HPDE6-E6E7 (cell line): ENCODE measurements at regions not wholly inside any gene's neighbourhood (a gene's known extent, or its start where the extent isn't known, plus 50 kb on each side); places are given as distances from the start of the nearest gene placed in this dataset.
"Not testable (repeated sequence)": the region's sequence is repeated elsewhere in the genome, so short reads cannot be mapped to it uniquely, and the experiment has no call there.

ENCODE experiments used
- DNase-seq: peaks from one replicate; pipeline ENCODE4 v3.0.0; 2011; ENCODE audit warnings: missing footprints; ENCODE audit errors: extremely low spot score

DNA sequence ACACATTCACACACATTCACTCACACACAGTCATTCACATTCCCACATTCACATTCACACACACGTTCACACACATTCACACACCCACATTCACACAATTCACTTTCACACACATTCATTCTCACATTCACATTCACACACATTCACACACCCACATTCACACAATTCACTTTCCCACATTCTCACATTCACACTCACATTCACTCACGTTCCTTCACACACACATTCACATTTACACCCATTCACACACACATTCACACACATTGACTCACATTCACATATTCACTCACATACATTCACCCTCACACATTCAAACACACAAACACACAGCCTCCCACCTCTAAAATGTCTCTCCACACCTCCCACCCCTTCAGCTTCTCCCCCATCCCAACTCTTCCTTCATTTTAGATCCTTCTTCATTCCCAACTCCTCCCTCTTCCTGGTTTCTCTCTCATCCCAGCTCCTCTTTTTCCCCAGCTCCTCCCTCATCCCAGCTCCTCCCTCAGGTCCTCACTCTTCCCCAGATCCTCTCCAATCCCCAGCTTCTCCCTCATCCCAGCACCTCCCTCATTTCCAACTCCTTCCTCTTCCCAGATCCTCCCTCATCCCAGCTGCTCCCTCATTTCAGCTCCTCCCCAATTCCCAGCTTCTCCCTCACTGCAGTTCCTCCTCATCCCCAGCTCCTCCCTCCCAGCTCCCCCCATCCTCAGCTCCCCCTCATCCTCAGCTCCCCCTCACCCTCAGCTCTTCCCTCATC, 111.0 kb downstream of the FAM53A start:
- no peak for DNase-seq

GRCh38 chr4:1572521-1572920, 111.6 kb downstream of the FAM53A start:
- DNase-seq: no peak

DNA sequence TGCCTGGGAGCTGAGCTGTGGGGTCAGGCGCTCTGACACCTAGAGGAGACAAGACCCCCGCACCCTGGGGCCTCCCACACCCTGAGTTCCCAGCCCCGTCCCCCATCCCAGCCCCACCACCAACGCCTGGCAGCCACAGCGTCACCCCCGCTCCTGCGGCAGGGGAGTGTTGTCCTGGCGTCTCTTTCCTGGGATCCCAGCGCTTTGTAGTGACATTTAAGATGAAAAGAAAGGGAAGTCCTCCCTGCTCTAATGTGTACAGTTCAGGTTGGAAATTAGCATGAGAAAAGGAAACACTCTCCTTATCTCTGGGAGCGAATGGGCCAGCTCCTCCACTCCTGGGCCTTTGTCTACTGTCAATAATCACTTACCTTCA, 112.1 kb downstream of the FAM53A start:
- DNase-seq: no peak

DNA sequence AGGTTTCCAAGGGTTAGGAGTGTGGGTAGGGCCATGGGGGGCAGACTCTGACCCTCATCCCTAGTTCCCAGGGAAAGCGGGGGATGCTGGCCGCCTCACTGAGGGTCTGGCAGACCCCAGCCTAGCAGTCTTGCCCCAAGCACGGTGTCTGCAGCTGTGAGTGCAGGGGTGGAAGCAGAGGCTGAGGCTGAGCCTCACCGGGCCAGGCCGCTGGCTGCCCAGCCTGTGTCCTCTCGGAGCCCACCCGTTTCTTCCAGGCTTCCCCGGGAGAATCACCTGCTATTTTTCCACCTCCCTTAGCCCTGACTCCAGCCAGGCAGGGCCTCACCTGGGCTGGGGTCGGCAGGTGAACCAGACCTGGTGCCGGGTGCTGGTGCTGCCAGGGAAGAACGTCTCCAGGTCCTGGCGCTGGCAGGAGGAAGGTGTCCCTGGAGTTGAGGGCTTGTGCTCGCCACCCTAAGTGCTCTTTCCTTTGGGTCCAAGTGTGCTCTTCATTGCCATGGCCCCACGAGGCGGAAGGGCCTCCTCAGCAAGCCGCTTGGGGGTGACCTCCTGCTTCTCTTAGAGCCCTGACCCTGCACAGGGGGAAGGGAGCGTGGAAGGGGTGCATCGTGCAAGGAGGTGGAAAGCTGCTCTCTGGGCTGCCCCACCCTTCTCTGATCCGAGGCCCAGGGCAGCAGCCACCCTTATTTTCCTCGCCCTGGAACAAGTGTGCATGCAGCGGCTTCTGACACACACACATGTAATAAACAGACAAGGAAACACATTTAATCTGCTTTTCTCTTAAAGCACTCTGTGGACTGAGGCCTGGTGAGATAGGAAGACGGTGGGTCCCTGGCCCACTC, 112.7 kb downstream of the FAM53A start:
- no peak for DNase-seq

DNA sequence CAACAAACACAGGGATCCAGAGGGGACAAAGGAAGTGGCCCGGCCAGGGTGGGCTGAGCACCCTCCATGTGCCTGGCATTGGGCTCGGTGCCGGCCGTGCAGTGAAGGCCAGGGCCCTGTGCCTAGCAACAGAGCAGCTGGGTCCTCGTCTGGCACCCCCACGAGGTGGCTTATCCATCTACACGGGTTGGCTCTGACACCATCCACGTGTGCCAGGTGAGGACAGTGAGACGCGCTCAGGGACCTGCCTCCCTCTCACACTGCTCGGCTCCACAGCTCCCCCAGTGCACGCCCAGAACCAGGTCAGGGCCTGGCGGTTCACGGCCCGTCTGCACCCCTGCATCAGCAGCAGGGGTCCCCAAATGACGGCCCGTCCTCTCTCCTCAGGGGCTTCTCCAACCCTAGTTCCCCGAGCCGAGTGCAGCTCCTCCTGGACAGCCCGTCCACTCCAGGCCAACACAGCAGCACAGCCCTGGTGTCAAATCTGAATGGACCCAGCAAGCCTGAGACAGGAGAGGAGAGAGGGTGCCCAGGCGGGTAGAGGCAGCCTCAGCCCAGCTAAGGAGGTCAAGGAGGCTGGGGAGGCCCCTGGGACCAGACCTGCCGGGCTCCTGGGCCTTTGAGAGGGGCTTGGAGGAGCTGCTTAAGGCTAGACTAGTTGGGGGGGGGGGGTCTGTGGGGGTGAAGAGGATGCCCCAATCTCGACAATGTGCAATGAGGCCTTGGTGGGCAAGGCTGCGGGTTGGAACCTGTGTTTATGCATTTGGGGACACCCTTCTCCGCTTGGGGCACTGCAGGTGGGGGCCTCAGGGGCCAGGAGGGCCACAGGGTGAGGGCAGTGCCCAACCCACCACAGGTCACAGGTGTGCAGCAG, 113.6 kb downstream of the FAM53A start:
- DNase-seq: no peak

- no peak for DNase-seq
Measured at GRCh38 chr4:1569461-1570151, 114.5 kb downstream of the FAM53A start.

DNA sequence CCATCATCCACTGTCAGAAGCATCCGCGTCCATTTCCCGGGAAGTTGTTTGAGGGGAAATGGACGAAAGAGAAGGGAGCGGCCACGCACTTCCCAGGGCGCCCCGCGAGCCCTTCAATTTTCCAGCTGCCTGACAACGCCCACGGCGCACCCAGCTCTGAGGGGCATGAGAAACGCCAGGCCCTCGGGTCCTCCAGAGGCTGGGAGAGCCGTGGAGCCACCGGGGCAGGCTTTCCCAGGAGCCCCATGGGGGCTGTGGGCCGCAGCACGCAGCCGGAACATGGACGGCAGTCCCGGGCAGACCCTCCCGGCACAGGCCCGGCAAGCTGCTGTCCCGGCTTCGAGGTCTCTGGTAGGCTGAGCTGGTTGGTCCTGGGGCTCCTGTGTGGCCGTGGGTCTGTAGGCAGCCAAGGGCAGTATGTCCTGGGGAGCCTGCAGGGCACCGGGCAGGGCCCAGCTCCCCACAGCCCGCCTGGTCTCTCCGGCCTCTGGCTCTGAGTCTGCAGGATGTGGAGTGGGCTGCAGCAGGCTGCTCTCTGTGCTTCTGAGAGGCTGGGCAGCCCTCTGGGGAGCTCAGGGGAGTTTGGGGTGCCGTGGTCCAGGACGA, 115.2 kb downstream of the FAM53A start:
- DNase-seq: no peak

DNA sequence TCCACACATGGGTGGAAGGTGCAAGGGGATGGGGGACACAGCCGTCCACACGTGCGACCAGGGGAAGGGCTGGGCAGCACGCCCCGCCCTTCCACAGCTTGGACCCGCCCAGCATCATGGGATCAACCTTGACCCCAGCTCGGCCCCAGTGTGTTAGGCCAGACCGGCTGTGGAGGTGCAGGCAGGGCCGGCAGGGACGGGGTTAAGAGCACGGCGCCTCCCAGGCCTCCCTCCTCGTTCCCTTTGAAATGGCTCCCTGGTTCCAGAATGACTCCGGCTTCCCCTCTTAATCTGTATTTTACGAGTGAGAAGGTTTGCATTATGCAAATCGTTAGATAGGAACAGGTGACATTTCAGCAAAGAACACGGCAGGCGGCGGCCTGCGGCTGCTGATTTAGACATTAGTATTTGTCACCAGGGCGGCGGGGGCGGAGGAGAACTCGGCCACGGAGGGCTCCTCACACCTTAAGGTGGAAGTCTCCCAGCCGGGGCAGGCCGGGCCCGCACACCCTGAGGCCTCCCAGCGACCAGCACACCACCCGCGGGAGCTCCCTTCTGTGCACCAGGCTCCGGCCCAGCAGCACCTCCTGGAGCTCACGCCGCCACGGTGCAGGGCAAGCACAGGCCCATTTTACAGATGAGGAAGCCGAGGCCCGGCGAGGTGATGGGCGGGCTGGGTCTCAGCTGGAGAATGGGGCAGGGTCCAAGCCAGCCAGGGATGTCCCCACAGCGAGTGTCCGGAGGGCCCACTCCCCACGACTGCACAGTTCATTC, 116.1 kb downstream of the FAM53A start:
- DNase-seq: no peak

DNA sequence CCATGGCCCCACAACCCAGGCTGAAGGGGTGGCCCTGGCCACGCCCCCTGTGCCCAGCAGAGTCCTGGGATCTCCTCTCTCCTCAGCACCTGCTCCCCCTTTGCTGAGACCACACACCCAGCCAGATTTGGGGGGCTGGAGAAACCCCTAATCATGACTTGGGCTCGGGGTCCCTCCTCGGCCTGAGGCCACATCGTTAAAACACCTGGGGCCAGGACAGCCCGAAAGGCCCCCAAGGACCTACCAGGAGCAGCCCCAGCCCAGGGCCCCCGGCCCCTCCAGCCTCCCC, 116.7 kb downstream of the FAM53A start:
- no peak for DNase-seq

GRCh38 chr4:1566838-1567518, 117.1 kb downstream of the FAM53A start:
- no peak for DNase-seq

DNA sequence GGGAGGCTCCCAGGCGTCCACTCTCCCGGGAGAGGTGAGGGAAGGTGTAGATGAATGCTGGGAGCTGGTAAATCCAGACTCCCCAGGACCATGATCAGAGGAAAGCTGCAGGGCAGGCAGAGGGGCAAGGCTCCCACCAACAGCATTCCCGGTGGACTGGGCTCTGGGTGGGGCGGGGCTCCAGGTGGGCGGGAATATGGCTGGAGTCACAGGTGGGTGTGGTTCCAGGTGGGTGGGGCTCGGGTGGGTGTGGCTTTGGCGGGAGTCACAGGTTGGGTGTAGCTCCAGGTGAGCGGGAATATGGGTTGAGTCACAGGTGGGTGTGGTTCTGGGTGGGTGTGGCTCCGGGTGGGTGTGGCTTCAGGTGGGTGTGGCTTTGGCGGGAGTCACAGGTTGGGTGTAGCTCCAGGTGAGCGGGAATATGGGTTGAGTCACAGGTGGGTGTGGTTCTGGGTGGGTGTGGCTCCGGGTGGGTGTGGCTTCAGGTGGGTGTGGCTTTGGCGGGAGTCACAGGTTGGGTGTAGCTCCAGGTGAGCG, 117.7 kb downstream of the FAM53A start:
- DNase-seq: not testable (repeated sequence)

DNA sequence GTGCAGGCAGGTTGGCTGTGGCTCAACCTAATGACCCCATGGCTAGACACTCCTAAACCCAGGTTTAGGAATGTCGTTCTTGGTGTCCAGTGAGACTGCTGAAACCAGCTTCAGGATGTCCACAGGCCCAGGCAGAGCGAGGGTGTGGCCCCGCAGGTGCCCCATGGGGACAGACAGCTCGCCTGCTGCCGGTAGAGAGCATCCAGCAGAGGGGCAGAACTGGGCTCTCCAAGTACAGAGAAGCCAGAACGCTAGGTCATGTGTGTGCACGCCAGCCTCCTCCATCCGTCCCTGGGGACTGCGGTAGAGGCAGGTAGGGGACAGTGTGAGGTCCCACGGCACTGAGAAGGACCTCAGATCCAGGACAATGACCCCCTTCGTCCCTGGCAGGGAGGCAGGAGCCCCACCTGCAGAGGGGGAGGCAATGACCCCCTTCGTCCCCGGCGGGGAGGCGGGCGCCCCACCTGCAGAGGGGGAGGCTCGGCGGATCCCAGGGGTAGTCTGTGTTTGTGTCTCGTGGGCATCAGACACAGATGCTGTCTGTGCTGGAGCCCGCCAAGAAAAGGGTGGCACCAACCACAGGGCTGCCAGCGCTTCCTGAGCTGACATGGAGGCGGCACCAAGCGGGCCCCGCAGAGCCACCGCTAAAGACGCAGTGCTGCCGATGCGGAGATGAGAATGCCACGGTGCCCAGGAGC, 118.4 kb downstream of the FAM53A start:
- DNase-seq: no peak

DNA sequence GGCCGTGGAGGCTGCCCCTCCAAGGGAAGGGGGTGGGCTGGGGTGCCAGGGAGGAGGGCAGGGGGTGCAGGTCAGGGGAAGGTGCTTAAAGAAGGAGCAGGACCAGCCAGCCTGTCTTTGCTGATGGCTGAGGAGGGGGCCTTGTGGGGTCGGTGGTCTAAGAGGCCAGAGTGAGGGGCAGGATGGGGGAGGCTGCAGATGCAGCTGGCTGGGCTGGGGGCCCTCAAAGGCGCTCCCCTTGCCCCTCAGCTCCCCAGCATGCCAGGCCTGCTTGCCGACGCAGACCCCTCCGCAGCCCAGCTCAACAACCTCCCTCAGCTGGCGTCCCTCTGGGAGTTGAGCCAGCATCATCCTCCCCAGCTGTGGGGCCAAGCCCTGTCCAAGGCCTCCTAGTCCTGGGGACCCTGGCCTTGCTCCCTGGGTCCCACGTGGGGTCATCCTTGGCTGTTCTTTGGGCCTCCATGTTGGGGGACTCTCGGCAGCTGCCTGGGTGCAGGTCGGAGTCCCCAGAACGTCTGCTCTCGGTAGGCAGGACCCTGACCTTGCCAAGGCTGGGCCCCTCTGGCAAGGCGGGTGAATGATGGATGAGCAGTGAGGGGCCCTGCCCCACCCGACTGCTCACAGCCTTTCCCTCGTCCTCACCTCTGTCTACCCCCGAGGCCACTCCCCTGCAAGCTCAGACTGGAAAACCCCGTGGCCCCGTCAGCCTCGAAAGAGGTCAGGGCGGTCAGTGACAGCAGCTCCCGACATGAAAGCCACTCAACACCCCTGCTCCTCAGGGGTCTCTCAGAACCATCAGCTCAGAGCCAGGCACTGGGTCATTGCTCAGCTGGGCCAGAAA, 119.4 kb downstream of the FAM53A start:
- no peak for DNase-seq

DNA sequence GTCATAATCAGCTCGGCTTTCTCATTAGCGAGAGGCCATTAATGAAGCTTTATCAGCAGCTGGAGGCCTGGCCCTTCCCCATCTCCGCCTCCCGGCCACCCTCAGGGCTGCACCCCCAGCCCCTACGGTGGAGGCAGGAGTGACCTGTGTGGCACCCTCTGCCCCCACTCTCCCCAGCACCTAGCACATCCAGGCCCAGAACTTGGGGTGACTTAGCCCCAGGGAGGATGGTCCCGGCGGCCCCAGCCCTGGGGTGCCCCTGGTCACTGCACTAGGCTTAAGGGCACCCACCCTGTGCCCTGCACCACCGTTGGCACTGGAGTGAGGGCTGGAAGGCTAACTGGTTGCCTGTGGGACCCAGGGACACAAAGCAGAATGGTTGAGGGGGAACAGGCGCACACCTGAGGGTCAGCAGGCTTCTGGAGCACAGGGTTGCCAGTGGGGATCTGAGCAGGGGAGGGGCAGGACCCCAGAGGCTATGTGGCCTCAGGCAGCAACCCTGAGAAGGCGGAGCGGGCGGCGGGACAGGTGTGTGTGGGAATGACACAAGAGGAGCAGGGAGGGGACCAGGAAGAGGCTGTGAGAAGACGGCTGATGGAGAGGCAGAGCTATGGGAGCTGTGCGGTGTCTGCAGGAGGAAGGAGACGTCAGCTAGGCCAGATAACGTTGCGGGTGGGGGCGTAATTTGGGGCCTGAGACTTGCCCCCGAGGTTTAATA, 120.2 kb downstream of the FAM53A start:
- DNase-seq: no peak

DNA sequence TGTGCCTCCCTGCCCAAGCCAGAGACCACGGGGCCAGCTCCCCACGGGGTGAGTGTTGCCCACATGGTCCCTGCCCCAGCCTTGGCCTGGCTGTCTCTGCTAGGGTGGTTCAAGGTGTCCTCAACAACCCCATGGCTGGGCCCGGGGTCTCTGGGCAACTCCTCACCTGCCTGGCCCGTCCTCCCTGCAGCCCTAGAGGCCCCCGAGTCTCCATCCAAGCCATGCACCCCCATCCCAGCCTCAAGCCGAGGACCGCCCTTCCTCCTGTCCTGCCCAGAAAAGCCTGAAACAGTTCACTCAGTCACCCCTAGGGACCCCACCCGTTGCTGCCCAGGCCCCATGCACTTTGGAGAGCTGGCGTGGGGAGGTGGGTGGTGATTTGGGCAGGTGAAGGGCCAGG, 120.9 kb downstream of the FAM53A start:
- DNase-seq: no peak

GRCh38 chr4:1562771-1563170, 121.3 kb downstream of the FAM53A start:
- DNase-seq: no peak

DNA sequence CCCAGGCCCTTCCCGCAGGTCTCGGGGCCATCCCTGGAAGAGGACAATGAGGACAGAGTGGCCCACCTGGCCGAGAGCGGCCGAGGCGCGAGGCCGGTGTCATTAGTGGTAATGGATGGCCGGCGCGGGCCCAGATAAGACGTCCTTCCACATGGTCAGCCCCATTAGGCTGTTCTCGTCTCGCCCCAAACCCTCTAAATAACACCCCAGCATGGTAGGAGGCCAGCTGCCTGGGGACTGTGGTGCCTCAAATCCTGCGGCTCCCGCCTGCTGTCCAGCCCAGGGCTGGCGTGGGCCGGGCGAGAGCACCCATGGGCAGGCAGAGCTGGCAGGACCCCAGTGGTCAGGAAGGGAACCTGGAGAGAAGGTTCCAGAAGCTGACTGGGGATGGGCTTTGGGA, 121.7 kb downstream of the FAM53A start:
- no peak for DNase-seq
